T47D (cell line): ENCODE measurements at regions not wholly inside any gene's neighbourhood (a gene's known extent, or its start where the extent isn't known, plus 50 kb on each side); places are given as distances from the start of the nearest gene placed in this dataset.
"Not testable (repeated sequence)": the region's sequence is repeated elsewhere in the genome, so short reads cannot be mapped to it uniquely, and the experiment has no call there.

ENCODE experiments used
- DNase-seq, 2 experiments: peaks; one replicate each; pipeline versions ENCODE4 v3.0.0 to v3.0.0-alpha.2; 2011 to 2012; ENCODE audit warnings: low read depth in 1 of 2, low spot score in 1 of 2
- JUND ChIP-seq: IDR thresholded peaks from 2 replicates; pipeline ENCODE4 v1.6.1; 2012; ENCODE audit warnings: low read depth
- in situ Hi-C: cut with HindIII; loops from 2 replicates; pipeline ENCODE4 v1.10.0; 2016; ENCODE audit warnings: low sequenced_read_pairs, low pct_unique_long_range_greater_than_20kb

- in situ Hi-C loops = no loop called here
- TF ChIP-seq JUND = no peak
- DNase-seq = no peak
Measured at GRCh38 chr18:60894254-60894945, 438.8 kb upstream of the CDH20 start.

- in situ Hi-C loops = no loop called here
- no peak for DNase-seq
- no peak for TF ChIP-seq JUND
Measured at GRCh38 chr18:60895181-60895580, 438.0 kb upstream of the CDH20 start.

- no peak for DNase-seq
- TF ChIP-seq JUND = no peak
- in situ Hi-C loops = no loop called here
Measured at GRCh38 chr18:60898111-60898510, 435.1 kb upstream of the CDH20 start.

- no peak for DNase-seq
- TF ChIP-seq JUND = no peak
- in situ Hi-C loops = no loop called here
Measured at GRCh38 chr18:60905699-60906098, 427.5 kb upstream of the CDH20 start.

GRCh38 chr18:60910534-60910933 is 422.7 kb upstream of the CDH20 start:
- in situ Hi-C loops = no loop called here
- no peak for DNase-seq
- no peak for TF ChIP-seq JUND

- TF ChIP-seq JUND = no peak
- in situ Hi-C loops = no loop called here
Measured at GRCh38 chr18:60911504-60911903, 421.7 kb upstream of the CDH20 start.

GRCh38 chr18:60915160-60915559 is 418.1 kb upstream of the CDH20 start:
- in situ Hi-C loops = no loop called here
- no peak for DNase-seq

More at GRCh38 chr18:60911504-60911903, 421.7 kb upstream of the CDH20 start:
- no peak for DNase-seq

GRCh38 chr18:60918862-60919261 is 414.4 kb upstream of the CDH20 start:
- in situ Hi-C loops, DNase-seq: not testable (repeated sequence)

More at GRCh38 chr18:60915160-60915559, 418.1 kb upstream of the CDH20 start:
- TF ChIP-seq JUND = no peak

GRCh38 chr18:60925892-60926291 is 407.3 kb upstream of the CDH20 start:
- TF ChIP-seq JUND = no peak
- DNase-seq = no peak
- in situ Hi-C loops = no loop called here

- TF ChIP-seq JUND = no peak
- no peak for DNase-seq
- in situ Hi-C loops = no loop called here
Measured at GRCh38 chr18:60929966-60930365, 403.3 kb upstream of the CDH20 start.

GRCh38 chr18:60935041-60935910 is 398.0 kb upstream of the CDH20 start:
- DNase-seq = no peak
- no peak for TF ChIP-seq JUND
- in situ Hi-C loops = no loop called here

GRCh38 chr18:60936101-60936500 is 397.1 kb upstream of the CDH20 start:
- in situ Hi-C loops = no loop called here
- no peak for DNase-seq
- no peak for TF ChIP-seq JUND

- in situ Hi-C loops = no loop called here
- no peak for TF ChIP-seq JUND
- no peak for DNase-seq
Measured at GRCh38 chr18:60943297-60943696, 389.9 kb upstream of the CDH20 start.
